MG63 (cell line): ENCODE measurements at regions not wholly inside any gene's neighbourhood (a gene's known extent, or its start where the extent isn't known, plus 50 kb on each side); places are given as distances from the start of the nearest gene placed in this dataset.

Source experiments
- DNase-seq: peaks from one replicate; pipeline ENCODE4 v3.0.0-alpha.2; 2020
- H3K27me3 ChIP-seq: fragments of 250-450 bp; sonication (Bioruptor Pico); 2 replicates; pipeline ENCODE4 v1.5.1; 2020; ENCODE audit warnings: mild to moderate bottlenecking, moderate library complexity
- H3K36me3 ChIP-seq: fragments of 250-450 bp; sonication (Bioruptor Pico); 2 replicates; pipeline ENCODE4 v1.5.1; 2020; ENCODE audit warnings: mild to moderate bottlenecking, moderate library complexity
- H3K4me3 ChIP-seq: fragments of 250-450 bp; sonication (Bioruptor Pico); 2 replicates; pipeline ENCODE4 v1.5.1; 2020; ENCODE audit warnings: mild to moderate bottlenecking, moderate library complexity
- H3K9me3 ChIP-seq: fragments of 250-450 bp; sonication (Bioruptor Pico); 2 replicates; pipeline ENCODE4 v1.5.1; 2020; ENCODE audit warnings: mild to moderate bottlenecking, moderate library complexity

- Histone ChIP-seq H3K27me3 (no peaks in the 10 kb centered on the region), H3K36me3 (no peaks in the 10 kb centered on the region), H3K9me3 (no peaks in the 10 kb centered on the region), H3K4me3 (no peak overlapping the region)
- DNase-seq, result no peak
Observed at GRCh38 chr14:62381311-62382070, 619.3 kb downstream of the SNAPC1 start.

DNA sequence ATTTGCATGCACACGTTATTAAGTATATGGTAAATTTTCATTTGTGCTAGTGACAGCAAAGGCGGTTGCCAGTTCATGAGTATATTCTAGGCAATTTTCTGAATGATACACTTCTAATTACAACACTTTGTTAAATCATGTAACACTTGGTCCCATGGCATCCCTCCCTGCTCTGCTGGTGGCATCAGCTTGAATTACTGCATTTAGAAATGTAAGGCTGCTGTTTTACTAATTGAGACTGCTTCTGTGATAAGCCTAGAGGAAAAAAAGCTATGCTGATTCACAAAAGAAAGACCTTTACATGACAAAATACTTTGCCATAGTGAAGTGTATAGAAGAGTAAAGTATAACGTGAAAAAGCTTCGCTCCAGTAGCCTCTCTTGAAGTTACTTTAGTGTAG lies 636.1 kb downstream of the KCNH5 start:
- no peak for DNase-seq

GRCh38 chr14:62409626-62410300 lies 635.5 kb downstream of the KCNH5 start:
- no peak for DNase-seq
- no peaks in the 10 kb centered on the region for H3K27me3 ChIP-seq
- no peaks in the 10 kb centered on the region; the same call in 1 of the 2 replicates for H3K9me3 ChIP-seq
- no peak overlapping the region for H3K4me3 ChIP-seq
- no peaks in the 10 kb centered on the region for H3K36me3 ChIP-seq

More for the DNA sequence above, 636.1 kb downstream of the KCNH5 start:
- H3K27me3 ChIP-seq, result no peaks in the 10 kb centered on the region
- no peaks in the 10 kb centered on the region for H3K36me3 ChIP-seq
- H3K9me3 ChIP-seq, result no peaks in the 10 kb centered on the region; the same call in 1 of the 2 replicates
- no peak overlapping the region for H3K4me3 ChIP-seq

- Histone ChIP-seq H3K9me3 (no peaks in the 10 kb centered on the region), H3K36me3 (no peaks in the 10 kb centered on the region), H3K4me3 (no peak overlapping the region), H3K27me3 (no peaks in the 10 kb centered on the region)
- no peak for DNase-seq
Observed at GRCh38 chr14:62420847-62421246, 624.4 kb downstream of the KCNH5 start.

- Histone ChIP-seq H3K4me3 (no peak overlapping the region), H3K9me3 (peaks cover 2% of the 10 kb centered on the region; the same call in 1 of the 2 replicates), H3K36me3 (no peaks in the 10 kb centered on the region), H3K27me3 (no peaks in the 10 kb centered on the region)
- no peak for DNase-seq
Observed at GRCh38 chr14:62428429-62429203, 616.6 kb downstream of the KCNH5 start.

- Histone ChIP-seq H3K36me3 (no peaks in the 10 kb centered on the region), H3K9me3 (peaks cover 2% of the 10 kb centered on the region; the same call in 1 of the 2 replicates), H3K27me3 (no peaks in the 10 kb centered on the region), H3K4me3 (no peak overlapping the region)
- no peak for DNase-seq
Observed at GRCh38 chr14:62429683-62430082, 615.6 kb downstream of the KCNH5 start.

GRCh38 chr14:62431496-62431895 lies 613.8 kb downstream of the KCNH5 start:
- Histone ChIP-seq H3K4me3 (no peak overlapping the region), H3K9me3 (peaks cover 13% of the 10 kb centered on the region), H3K36me3 (no peaks in the 10 kb centered on the region), H3K27me3 (no peaks in the 10 kb centered on the region)
- DNase-seq, result no peak

DNA sequence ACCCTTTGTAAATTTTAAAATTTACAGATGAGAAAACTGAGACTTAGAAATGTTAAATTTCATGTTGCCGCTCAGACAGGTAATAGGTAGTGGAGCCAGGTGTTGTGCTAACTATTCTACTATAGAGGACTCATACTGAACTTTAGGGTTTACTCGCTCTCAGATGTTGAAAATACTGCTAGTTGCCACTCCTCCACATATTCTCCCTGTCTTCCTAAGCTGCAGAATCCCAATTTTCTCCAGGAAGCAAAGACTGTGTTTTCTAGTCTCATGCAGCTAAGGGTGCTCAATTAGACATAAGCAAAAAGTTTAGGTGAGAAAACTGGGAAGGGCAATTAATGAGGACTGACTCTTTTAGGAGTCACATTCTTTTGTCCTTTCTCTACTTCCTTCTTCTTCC lies 612.3 kb downstream of the KCNH5 start:
- Histone ChIP-seq H3K36me3 (no peaks in the 10 kb centered on the region), H3K4me3 (no peak overlapping the region), H3K27me3 (no peaks in the 10 kb centered on the region), H3K9me3 (peaks cover 13% of the 10 kb centered on the region)
- DNase-seq, result no peak

- no peaks in the 10 kb centered on the region for H3K36me3 ChIP-seq
- no peaks in the 10 kb centered on the region for H3K27me3 ChIP-seq
- DNase-seq, result no peak
- peaks cover 24% of the 10 kb centered on the region for H3K9me3 ChIP-seq
- no peak overlapping the region for H3K4me3 ChIP-seq
Observed at GRCh38 chr14:62436261-62436660, 609.0 kb downstream of the KCNH5 start.

DNA sequence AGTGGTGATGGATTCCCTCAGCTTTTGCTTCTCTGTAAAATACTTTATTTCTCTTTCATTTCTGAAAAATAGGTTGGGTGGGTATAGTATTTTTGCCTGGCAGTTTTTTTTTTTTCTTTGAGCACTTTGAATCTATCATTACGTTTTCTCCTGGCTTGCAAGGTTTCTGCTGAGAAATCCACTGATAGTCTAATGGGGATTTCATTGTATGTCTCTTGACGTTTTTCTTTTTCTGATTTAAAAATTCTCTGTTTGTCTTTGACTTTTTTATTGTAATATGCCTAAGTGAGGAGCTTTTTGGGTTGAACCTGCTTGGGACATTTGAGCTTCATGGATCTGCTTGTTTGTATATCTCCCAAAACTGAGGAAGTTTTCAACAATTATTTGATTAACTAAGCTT lies 606.0 kb downstream of the KCNH5 start:
- Histone ChIP-seq H3K4me3 (no peak overlapping the region), H3K9me3 (peaks cover 25% of the 10 kb centered on the region), H3K27me3 (no peaks in the 10 kb centered on the region), H3K36me3 (no peaks in the 10 kb centered on the region)
- DNase-seq, result no peak

DNA sequence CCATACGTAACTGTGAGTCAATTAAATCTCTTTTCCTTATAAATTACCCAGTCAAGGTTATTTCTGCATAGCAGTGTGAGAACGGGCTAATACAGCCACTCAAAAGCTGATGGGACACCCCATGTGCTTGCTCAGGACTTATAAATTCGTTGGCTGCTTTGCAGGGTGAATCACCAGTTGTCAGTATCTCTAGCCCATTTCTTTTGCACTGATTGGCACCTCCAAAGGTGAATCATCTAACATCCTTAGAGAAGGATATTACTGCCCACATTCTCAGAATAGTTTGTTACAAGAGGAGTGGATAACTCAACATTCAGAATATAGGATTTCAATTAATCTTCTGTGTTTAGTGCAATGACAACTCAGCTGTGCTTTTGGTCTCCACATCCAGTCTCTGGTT lies 601.5 kb downstream of the KCNH5 start:
- DNase-seq, result peak; percentile 75
- Histone ChIP-seq H3K9me3 (peaks cover 8% of the 10 kb centered on the region), H3K4me3 (no peak overlapping the region), H3K36me3 (no peaks in the 10 kb centered on the region), H3K27me3 (no peaks in the 10 kb centered on the region)

GRCh38 chr14:62445570-62445969 lies 599.7 kb downstream of the KCNH5 start:
- Histone ChIP-seq H3K36me3 (no peaks in the 10 kb centered on the region), H3K9me3 (peaks cover 2% of the 10 kb centered on the region), H3K4me3 (no peak overlapping the region), H3K27me3 (no peaks in the 10 kb centered on the region)
- no peak for DNase-seq

- no peak overlapping the region for H3K4me3 ChIP-seq
- no peaks in the 10 kb centered on the region for H3K27me3 ChIP-seq
- H3K36me3 ChIP-seq, result no peaks in the 10 kb centered on the region
- H3K9me3 ChIP-seq, result no peaks in the 10 kb centered on the region
- no peak for DNase-seq
Observed at GRCh38 chr14:62451221-62451620, 594.0 kb downstream of the KCNH5 start.

GRCh38 chr14:62453226-62453625 lies 592.0 kb downstream of the KCNH5 start:
- no peaks in the 10 kb centered on the region for H3K27me3 ChIP-seq
- DNase-seq, result no peak

DNA sequence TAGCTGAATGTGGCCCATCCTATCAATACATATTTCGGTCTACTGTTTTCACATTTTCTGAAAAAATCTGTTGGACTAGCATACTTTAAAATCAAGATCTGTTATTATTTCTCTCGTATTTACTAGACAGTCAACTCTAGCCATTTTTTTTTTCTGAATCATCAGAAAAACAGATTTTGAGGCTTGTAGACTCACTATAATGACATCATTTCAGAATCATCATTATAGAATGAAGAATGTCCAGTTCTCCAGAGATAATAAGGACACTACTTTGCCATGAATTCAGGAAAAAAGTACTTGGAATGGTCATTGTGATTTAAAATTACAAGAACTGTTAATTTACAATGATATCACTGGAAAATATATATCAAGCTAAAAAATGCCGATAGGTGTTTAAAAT lies 589.8 kb downstream of the KCNH5 start:
- DNase-seq, result no peak
- no peaks in the 10 kb centered on the region for H3K36me3 ChIP-seq

More at GRCh38 chr14:62453226-62453625, 592.0 kb downstream of the KCNH5 start:
- H3K9me3 ChIP-seq, result no peaks in the 10 kb centered on the region
- no peak overlapping the region for H3K4me3 ChIP-seq
- no peaks in the 10 kb centered on the region for H3K36me3 ChIP-seq

GRCh38 chr14:62462988-62463387 lies 582.3 kb downstream of the KCNH5 start:
- Histone ChIP-seq H3K27me3 (no peaks in the 10 kb centered on the region), H3K36me3 (no peaks in the 10 kb centered on the region), H3K9me3 (no peaks in the 10 kb centered on the region), H3K4me3 (no peak overlapping the region)
- no peak for DNase-seq

More for the DNA sequence above, 589.8 kb downstream of the KCNH5 start:
- Histone ChIP-seq H3K4me3 (no peak overlapping the region), H3K27me3 (no peaks in the 10 kb centered on the region), H3K9me3 (no peaks in the 10 kb centered on the region)

DNA sequence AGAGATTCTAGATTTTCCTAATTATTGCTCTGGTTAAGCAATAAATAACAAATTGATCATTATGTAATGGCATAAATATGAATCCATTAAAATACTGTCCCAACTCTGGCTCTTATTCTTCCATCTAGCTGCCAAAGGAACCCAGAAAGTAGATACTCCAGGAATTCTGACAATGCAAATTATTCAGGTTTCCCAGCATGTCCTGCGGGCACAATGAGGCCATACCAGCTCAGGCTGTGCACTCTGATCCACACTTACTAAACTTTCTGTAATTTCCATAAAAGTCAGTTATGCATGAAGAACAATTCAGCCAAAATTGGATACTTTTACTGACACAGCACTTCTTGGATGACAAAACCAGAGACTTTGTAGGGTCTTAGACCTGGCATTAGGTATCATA lies 576.3 kb downstream of the KCNH5 start:
- DNase-seq, result peak; percentile 34
- Histone ChIP-seq H3K4me3 (no peak overlapping the region), H3K27me3 (no peaks in the 10 kb centered on the region), H3K36me3 (no peaks in the 10 kb centered on the region), H3K9me3 (no peaks in the 10 kb centered on the region)
